IgD-negative memory B cell (primary cell): ENCODE measurements at regions not wholly inside any gene's neighbourhood (a gene's known extent, or its start where the extent isn't known, plus 50 kb on each side); places are given as distances from the start of the nearest gene placed in this dataset.
A peak's percentile ranks its signal among the peaks of the same experiment; 100 is the strongest.
"Not testable (repeated sequence)": the region's sequence is repeated elsewhere in the genome, so short reads cannot be mapped to it uniquely, and the experiment has no call there.

Experiments used
- H3K27ac Mint-ChIP-seq, 3 donors: one replicate each; pipeline ENCODE4 v1.8.0; 2020 to 2022; ENCODE audit warnings: mild to moderate bottlenecking in 3 of 3, mixed read lengths in 3 of 3, moderate library complexity in 1 of 3
- H3K27me3 Mint-ChIP-seq: one replicate; pipeline ENCODE4 v1.8.0; 2021; ENCODE audit warnings: mixed read lengths
- H3K36me3 Mint-ChIP-seq: one replicate; pipeline ENCODE4 v1.8.0; 2020; ENCODE audit warnings: mild to moderate bottlenecking, mixed read lengths
- H3K4me1 Mint-ChIP-seq, 3 donors: one replicate each; pipeline ENCODE4 v1.8.0; 2020 to 2022; ENCODE audit warnings: mixed read lengths in 3 of 3, mild to moderate bottlenecking in 1 of 3
- H3K4me3 Mint-ChIP-seq, 4 donors: one replicate each; pipeline ENCODE4 v1.8.0; 2020 to 2022; ENCODE audit warnings: mild to moderate bottlenecking in 4 of 4, mixed read lengths in 4 of 4, moderate library complexity in 3 of 4
- H3K9me3 Mint-ChIP-seq, 3 donors: one replicate each; pipeline ENCODE4 v1.8.0; 2020 to 2021; ENCODE audit warnings: mixed read lengths in 3 of 3, mild to moderate bottlenecking in 1 of 3

- Mint-ChIP-seq H3K9me3 (peaks cover 0 to 5% (median 0%) of the 10 kb centered on the region in 3 donors), H3K36me3 (no peaks in the 10 kb centered on the region), H3K27me3 (no peaks in the 10 kb centered on the region), H3K4me3 (no peak overlapping the region), H3K4me1 (peaks cover 0 to 1% (median 0%) of the 10 kb centered on the region in 3 donors), H3K27ac (no peak overlapping the region)
Observed at GRCh38 chrX:121389976-121390714, 342.7 kb downstream of the GLUD2 start.

DNA sequence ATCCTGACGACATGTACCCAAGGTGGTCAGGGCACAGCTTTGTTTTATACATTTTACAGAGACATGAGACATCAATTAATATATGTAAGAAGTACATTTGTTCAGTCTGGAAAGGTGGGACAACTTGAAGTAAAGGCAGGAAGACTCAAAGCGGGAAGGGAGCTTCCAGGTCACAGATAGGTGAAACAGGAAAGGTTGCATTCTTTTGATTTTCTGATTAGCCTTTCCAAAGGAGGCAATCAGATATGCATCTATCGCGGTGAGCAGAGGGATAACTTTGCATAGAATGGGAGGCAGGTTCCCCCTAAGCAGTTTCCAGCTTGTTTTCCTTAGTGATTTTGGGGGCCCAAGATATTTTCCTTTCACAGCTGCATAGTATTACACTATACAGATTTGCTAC is 358.4 kb downstream of the GLUD2 start:
- no peak overlapping the region for H3K4me3 Mint-ChIP-seq
- H3K27me3 Mint-ChIP-seq: no peaks in the 10 kb centered on the region
- H3K36me3 Mint-ChIP-seq: no peaks in the 10 kb centered on the region
- H3K27ac Mint-ChIP-seq: no peak overlapping the region
- peaks cover 0 to 4% (median 2%) of the 10 kb centered on the region in 3 donors for H3K9me3 Mint-ChIP-seq
- no peaks in the 10 kb centered on the region for H3K4me1 Mint-ChIP-seq

DNA sequence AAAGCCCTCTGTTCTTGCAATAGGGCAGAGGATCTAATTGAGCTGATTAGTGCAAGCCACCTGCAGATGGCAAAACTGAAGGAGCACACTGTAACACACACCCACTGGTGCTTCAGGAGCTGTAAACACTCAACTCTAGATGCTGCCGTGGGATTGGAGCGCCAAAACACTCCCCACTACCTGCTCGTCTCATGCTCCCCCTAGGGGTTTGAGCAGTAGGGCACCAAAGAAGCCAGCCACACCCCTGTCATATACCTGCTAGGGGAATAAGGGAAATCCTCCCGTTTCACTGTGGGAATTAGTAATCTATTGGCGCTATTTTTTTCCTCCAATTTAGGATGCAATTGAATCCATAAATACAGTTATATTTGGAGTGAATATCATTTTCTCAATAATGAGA is 360.2 kb downstream of the GLUD2 start:
- Mint-ChIP-seq H3K36me3 (no peaks in the 10 kb centered on the region), H3K27me3 (no peaks in the 10 kb centered on the region), H3K27ac (no peak overlapping the region), H3K4me3 (no peak overlapping the region), H3K9me3 (peaks cover 0 to 8% (median 5%) of the 10 kb centered on the region in 3 donors), H3K4me1 (no peaks in the 10 kb centered on the region)

DNA sequence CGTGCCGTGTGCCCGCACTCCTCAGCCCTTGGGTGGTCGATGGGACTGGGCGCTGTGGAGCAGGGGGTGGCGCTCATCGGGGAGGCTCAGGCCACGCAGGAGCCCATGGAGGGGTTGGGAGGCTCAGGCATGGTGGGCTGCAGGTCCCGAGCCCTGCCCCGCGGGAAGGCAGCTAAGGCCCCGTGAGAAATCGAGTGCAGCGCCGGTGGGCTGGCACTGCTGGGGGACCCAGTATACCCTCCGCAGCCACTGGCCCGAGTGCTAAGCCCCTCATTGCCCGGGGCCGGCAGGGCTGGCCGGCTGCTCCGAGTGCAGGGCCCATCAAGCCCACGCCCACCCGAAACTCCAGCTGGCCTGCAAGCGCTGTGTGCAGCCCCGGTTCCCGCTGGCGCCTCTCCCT is 384.1 kb downstream of the GLUD2 start:
- H3K27me3 Mint-ChIP-seq: not testable (repeated sequence)

GRCh38 chrX:121433289-121433688 is 385.9 kb downstream of the GLUD2 start:
- H3K4me1 Mint-ChIP-seq: no peaks in the 10 kb centered on the region
- H3K9me3 Mint-ChIP-seq: peaks cover 0 to 3% (median 1%) of the 10 kb centered on the region in 3 donors
- no peaks in the 10 kb centered on the region for H3K36me3 Mint-ChIP-seq
- H3K4me3 Mint-ChIP-seq: no peak overlapping the region
- no peaks in the 10 kb centered on the region for H3K27me3 Mint-ChIP-seq
- no peak overlapping the region for H3K27ac Mint-ChIP-seq

More for the DNA sequence above, 384.1 kb downstream of the GLUD2 start:
- not testable (repeated sequence) for H3K4me1 Mint-ChIP-seq, H3K9me3 Mint-ChIP-seq, H3K27ac Mint-ChIP-seq, H3K36me3 Mint-ChIP-seq, H3K4me3 Mint-ChIP-seq

- not testable (repeated sequence) for H3K36me3 Mint-ChIP-seq, H3K9me3 Mint-ChIP-seq, H3K4me3 Mint-ChIP-seq, H3K27me3 Mint-ChIP-seq, H3K27ac Mint-ChIP-seq, H3K4me1 Mint-ChIP-seq
Observed at GRCh38 chrX:121437666-121438065, 390.3 kb downstream of the GLUD2 start.

- peak overlapping the region in 3 of 4 donors; percentile 66 to 79 (median 73) for H3K4me3 Mint-ChIP-seq
- H3K4me1 Mint-ChIP-seq: peaks cover 3 to 8% (median 8%) of the 10 kb centered on the region in 3 donors
- no peaks in the 10 kb centered on the region for H3K27me3 Mint-ChIP-seq
- no peaks in the 10 kb centered on the region for H3K36me3 Mint-ChIP-seq
- peak overlapping the region in 2 of 3 donors; percentile 69 to 90 for H3K27ac Mint-ChIP-seq
- peaks cover 0 to 4% (median 3%) of the 10 kb centered on the region in 3 donors for H3K9me3 Mint-ChIP-seq
Observed at GRCh38 chrX:121455890-121456289, 408.5 kb downstream of the GLUD2 start.

- peak overlapping the region; percentile 14 to 79 (median 70) for H3K4me3 Mint-ChIP-seq
- H3K4me1 Mint-ChIP-seq: peaks cover 3 to 8% (median 8%) of the 10 kb centered on the region in 3 donors
- peak overlapping the region; percentile 48 to 90 (median 69) for H3K27ac Mint-ChIP-seq
Observed at GRCh38 chrX:121456315-121456714, 408.9 kb downstream of the GLUD2 start.

DNA sequence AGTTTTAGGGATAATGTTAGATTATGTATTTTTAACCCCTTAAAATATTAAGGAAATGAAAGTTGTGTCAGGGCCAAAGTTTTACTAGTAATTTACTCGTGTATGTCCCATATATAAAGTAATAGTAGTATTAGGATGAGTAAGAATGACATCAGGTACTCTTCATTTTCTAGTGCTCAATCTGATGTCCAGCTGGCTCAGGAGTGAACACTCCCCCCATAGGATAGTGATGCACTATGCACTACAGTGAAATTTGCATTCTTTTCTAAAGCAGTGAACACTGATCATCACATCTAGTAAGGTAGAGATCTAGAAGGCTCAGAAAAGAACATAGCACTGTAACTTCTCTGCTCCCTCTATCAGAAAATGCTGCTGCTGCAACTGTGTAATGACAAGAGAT is 409.7 kb downstream of the GLUD2 start:
- Mint-ChIP-seq H3K36me3 (no peaks in the 10 kb centered on the region), H3K9me3 (peaks cover 0 to 4% (median 3%) of the 10 kb centered on the region in 3 donors), H3K27ac (no peak overlapping the region), H3K4me3 (no peak overlapping the region), H3K27me3 (no peaks in the 10 kb centered on the region), H3K4me1 (peaks cover 3 to 8% (median 8%) of the 10 kb centered on the region in 3 donors)

More at GRCh38 chrX:121456315-121456714, 408.9 kb downstream of the GLUD2 start:
- Mint-ChIP-seq H3K27me3 (no peaks in the 10 kb centered on the region), H3K9me3 (peaks cover 0 to 4% (median 3%) of the 10 kb centered on the region in 3 donors), H3K36me3 (no peaks in the 10 kb centered on the region)

GRCh38 chrX:121479406-121479805 is 432.0 kb downstream of the GLUD2 start:
- peaks cover 2 to 16% (median 5%) of the 10 kb centered on the region in 3 donors for H3K9me3 Mint-ChIP-seq
- no peaks in the 10 kb centered on the region for H3K27me3 Mint-ChIP-seq
- H3K4me1 Mint-ChIP-seq: no peaks in the 10 kb centered on the region
- H3K36me3 Mint-ChIP-seq: no peaks in the 10 kb centered on the region
- peak overlapping the region in 1 of 3 donors; percentile 13 for H3K27ac Mint-ChIP-seq
- no peak overlapping the region for H3K4me3 Mint-ChIP-seq

- Mint-ChIP-seq H3K27ac (no peak overlapping the region), H3K36me3 (no peaks in the 10 kb centered on the region)
Observed at GRCh38 chrX:121496966-121497365, 449.6 kb downstream of the GLUD2 start.

GRCh38 chrX:121504153-121504552 is 456.7 kb downstream of the GLUD2 start:
- Mint-ChIP-seq H3K27ac (no peak overlapping the region), H3K4me1 (no peaks in the 10 kb centered on the region), H3K9me3 (peaks cover 0 to 4% (median 0%) of the 10 kb centered on the region in 3 donors), H3K27me3 (no peaks in the 10 kb centered on the region), H3K4me3 (no peak overlapping the region), H3K36me3 (no peaks in the 10 kb centered on the region)

More at GRCh38 chrX:121496966-121497365, 449.6 kb downstream of the GLUD2 start:
- H3K9me3 Mint-ChIP-seq: peaks cover 0 to 7% (median 2%) of the 10 kb centered on the region in 3 donors
- H3K4me3 Mint-ChIP-seq: no peak overlapping the region
- no peaks in the 10 kb centered on the region for H3K27me3 Mint-ChIP-seq
- no peaks in the 10 kb centered on the region for H3K4me1 Mint-ChIP-seq

DNA sequence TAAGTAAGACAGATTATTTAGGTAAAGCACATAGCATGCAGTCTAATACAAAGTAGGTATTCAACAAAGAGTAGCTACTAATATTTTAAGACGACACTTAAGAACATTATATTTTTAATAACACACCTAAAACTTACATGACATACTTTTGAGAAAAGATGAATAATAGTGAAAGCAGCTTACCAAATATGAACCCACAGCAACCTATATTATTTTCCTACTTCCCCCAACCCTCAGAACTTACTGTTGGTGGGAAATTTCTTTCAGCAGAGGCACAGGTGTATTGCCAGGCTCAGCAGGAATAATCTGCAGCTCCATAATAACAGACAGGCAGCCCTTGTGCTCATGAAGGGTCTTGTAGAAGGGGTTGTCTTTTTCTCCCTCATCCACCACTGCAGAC is 498.9 kb downstream of the GLUD2 start:
- no peak overlapping the region for H3K27ac Mint-ChIP-seq
- no peaks in the 10 kb centered on the region for H3K36me3 Mint-ChIP-seq
- H3K4me1 Mint-ChIP-seq: no peaks in the 10 kb centered on the region
- H3K4me3 Mint-ChIP-seq: no peak overlapping the region
- H3K9me3 Mint-ChIP-seq: peaks cover 0 to 18% (median 7%) of the 10 kb centered on the region in 3 donors
- no peaks in the 10 kb centered on the region for H3K27me3 Mint-ChIP-seq

- peaks cover 0 to 4% (median 4%) of the 10 kb centered on the region in 3 donors for H3K4me1 Mint-ChIP-seq
- no peaks in the 10 kb centered on the region for H3K36me3 Mint-ChIP-seq
- H3K9me3 Mint-ChIP-seq: peaks cover 0 to 3% (median 0%) of the 10 kb centered on the region in 3 donors
- peak overlapping the region in 1 of 4 donors; percentile 11 for H3K4me3 Mint-ChIP-seq
- H3K27ac Mint-ChIP-seq: no peak overlapping the region
- no peaks in the 10 kb centered on the region for H3K27me3 Mint-ChIP-seq
Observed at GRCh38 chrX:121558886-121559285, 511.5 kb downstream of the GLUD2 start.

DNA sequence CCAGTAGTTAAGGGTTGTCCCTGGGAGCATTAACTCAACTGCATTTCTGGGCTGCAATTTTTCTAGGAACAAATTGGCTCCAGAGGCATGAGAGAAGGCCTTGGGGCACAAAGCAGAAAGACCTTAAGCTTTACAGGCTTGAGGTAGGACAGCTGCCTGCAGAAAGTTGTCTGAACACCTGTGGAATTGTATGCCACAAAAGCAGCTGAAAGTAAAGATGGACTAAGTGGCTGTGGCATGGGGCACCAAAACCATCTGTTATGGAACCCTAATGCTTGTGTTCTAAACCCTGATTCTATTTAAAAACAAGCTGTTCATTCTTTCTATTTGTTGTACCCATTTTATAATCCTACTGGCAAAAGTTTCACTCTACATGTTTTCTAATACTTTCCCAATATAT is 515.2 kb downstream of the GLUD2 start:
- no peaks in the 10 kb centered on the region for H3K36me3 Mint-ChIP-seq
- no peak overlapping the region for H3K27ac Mint-ChIP-seq
- peaks cover 0 to 3% (median 0%) of the 10 kb centered on the region in 3 donors for H3K9me3 Mint-ChIP-seq
- H3K4me3 Mint-ChIP-seq: no peak overlapping the region
- no peaks in the 10 kb centered on the region for H3K27me3 Mint-ChIP-seq
- peaks cover 0 to 4% (median 4%) of the 10 kb centered on the region in 3 donors for H3K4me1 Mint-ChIP-seq

- no peak overlapping the region for H3K27ac Mint-ChIP-seq
- no peak overlapping the region for H3K4me3 Mint-ChIP-seq
- no peaks in the 10 kb centered on the region for H3K27me3 Mint-ChIP-seq
- peaks cover 0 to 1% (median 0%) of the 10 kb centered on the region in 3 donors for H3K4me1 Mint-ChIP-seq
- no peaks in the 10 kb centered on the region for H3K36me3 Mint-ChIP-seq
- H3K9me3 Mint-ChIP-seq: no peaks in the 10 kb centered on the region
Observed at GRCh38 chrX:121569609-121570008, 522.2 kb downstream of the GLUD2 start.
